ENCODE measurements at regions not wholly inside any gene's neighbourhood (a gene's known extent, or its start where the extent isn't known, plus 50 kb on each side); places are given as distances from the start of the nearest gene placed in this dataset.
"Not testable (repeated sequence)": the region's sequence is repeated elsewhere in the genome, so short reads cannot be mapped to it uniquely, and the experiment has no call there.

DNA sequence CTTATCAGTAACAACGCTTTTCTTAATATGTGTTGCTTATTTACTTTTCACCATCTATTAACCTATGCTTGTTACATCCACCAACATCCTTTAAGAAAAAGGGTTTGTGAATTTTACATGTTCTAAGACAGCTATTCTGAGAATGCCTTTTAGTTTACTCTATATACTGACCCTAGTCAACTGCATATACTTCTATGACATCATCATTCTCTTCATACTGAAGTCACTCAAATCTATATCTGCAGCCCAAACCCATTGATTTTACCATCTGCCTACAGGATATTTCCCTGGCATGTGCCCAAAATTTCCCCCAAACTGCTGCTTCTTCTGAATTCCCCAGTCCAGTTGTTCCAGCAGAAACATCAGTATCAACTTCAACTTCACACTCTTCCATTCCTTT is 94.6 kb upstream of the FAM204A start:
- DNase-seq (ENCODE audit: low read depth in 2 of 3, low spot score in 2 of 3): no peak

DNA sequence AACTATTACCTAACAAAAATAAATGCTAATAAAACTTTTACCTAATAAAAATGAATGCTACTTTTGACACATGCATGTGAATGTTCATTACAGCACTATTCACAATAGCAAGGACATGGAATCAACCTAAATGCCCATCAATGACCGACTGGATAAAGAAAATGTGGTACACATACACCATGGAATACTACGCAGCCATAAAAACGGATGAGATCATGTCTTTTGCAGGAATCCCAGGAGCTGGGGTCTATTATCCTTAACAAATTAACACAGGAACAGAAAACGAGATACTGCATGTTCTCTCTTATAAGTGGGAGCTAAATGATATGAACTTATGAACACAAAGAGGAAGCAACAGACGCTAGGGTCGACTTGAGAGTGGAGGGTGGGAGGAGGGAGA is 88.1 kb upstream of the FAM204A start:
- DNase-seq (ENCODE audit: low read depth in 2 of 3, low spot score in 2 of 3): no peak

DNA sequence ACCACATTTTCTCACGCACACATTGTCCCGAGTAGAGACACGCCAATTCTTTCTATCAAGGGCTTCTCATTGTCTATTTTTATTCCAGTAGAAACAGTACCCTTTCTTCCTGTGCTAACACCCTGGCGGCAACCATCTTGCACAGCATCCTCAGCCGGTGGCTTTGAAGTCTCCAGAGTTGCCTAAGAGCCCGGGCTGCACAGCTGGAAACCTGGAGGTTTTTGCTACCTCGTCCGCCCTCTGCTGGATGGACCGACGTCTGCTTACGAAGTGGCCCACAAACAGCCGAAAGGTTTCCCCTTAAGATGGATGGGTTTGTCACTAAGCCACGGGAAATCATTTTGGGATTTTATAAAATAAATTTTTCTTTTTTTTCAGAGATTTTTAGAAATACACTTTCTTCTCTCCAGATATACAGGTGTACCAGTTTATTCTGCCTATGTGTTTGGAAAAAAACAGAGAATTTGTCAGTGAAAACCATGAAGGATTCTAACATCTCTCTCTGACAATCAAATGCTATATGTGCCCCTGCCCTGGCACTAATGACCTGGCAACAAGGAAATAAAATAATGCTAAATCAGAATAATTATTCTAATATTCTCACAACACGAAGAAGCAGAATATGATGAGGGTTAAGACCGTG is 81.8 kb upstream of the FAM204A start:
- peak; percentile 0 to 83 (median 78) for DNase-seq (ENCODE audit: low read depth in 2 of 3, low spot score in 2 of 3)

DNA sequence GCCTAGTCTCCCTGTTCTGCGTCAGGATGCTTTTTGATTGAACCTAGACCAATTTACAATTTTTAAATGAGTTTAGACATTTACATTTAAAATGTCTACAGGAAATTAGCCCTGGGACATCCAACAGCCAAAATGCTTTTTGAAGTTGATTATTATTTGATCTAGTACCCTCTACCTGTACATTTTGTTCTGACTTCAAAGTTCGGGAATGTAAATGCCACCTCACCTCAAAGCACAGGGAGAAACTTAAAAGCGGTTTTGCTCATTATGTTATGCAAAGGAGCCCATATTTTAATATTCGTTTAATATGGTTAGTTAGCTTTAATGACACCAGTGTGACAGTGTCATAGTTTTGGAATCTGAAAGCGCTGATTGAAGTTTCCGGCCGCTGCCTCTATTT is 80.1 kb upstream of the FAM204A start:
- no peak for DNase-seq (ENCODE audit: low read depth in 2 of 3, low spot score in 2 of 3)

- DNase-seq (ENCODE audit: low read depth in 2 of 3, low spot score in 2 of 3): not testable (repeated sequence)
Observed at GRCh38 chr10:118420049-118420448, 77.9 kb upstream of the FAM204A start.

- DNase-seq (ENCODE audit: low read depth in 2 of 3, low spot score in 2 of 3): no peak
Observed at GRCh38 chr10:118412932-118413331, 70.8 kb upstream of the FAM204A start.

GRCh38 chr10:118412132-118412760 is 70.1 kb upstream of the FAM204A start:
- no peak for DNase-seq (ENCODE audit: low read depth in 2 of 3, low spot score in 2 of 3)

DNA sequence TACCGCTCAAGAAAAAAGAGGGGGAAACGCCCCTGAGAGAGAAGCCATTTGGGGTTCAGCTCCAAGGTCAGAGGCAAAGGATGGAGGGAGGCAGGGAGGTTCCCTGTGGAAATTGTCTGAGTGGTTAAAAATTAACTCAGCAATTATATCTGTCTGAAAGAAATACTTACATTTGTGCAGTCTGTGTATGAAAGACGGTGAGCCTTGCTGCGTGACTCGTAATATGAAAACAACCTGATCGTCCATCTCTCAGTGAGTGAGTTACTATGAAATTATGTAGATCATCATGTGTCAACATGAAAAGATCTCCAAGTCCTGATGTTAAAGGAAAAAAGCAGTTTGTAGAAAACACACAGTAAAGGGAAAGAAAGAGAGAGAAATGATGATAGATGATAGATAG is 67.2 kb upstream of the FAM204A start:
- DNase-seq (ENCODE audit: low read depth in 2 of 3, low spot score in 2 of 3): no peak

DNA sequence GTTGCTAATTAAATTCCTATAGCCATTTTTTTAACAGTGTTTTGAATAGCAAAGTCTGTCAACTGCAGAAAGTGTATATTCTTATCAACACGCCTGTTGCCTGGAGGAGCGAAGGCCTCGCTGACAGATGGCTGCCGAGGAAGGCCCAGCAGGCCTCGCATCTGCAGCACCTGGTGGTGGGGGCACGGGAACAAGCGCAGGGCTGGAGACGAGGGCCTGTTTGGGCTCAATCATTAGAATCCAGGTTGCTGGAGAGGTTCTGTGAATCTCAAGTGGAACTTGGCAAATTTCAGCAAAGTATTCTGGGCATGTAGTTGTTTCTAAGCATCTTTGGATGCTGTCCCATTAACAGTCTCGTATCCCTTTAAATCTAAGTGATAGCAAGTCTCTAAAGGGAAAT is 66.1 kb upstream of the FAM204A start:
- DNase-seq (ENCODE audit: low read depth in 2 of 3, low spot score in 2 of 3): no peak

DNA sequence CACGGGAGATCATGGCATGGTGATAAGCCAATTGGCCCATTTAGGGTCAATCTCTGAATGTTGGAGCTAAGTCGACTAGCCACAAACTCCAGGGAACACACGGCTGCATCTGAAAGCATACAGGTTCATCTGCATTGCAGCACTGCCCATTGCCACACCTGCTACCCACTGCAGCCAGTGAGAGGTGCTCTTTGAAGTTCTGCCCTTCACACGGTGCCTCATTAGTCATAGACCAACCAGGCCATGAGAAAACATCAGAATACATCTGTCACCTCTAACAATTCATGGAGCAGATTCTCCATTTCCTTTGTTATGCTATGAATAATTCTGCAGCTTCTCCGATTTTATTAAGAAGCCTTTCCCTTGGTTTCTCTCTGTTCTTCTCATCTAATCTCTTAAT is 65.7 kb upstream of the FAM204A start:
- no peak for DNase-seq (ENCODE audit: low read depth in 2 of 3, low spot score in 2 of 3)

DNA sequence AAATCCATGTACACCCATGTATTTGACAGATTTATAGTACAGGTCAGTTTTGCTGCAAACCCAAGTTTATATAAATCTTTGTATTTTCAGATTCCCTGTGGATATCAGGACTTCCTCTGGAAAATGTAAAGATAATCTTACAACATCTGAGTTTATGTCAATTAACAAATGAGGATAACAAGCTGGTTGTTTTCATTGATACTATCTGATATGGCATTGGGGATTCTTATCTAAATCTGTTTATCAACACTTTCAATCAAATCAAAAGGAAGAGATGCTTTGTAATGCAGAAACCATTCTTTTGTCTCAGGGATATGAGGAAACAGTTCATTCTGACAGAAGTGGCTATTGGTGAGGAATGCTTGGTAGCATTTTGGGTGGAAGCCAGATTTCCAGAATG is 64.9 kb upstream of the FAM204A start:
- DNase-seq (ENCODE audit: low read depth in 2 of 3, low spot score in 2 of 3): no peak

GRCh38 chr10:118405928-118406327 is 63.8 kb upstream of the FAM204A start:
- no peak for DNase-seq (ENCODE audit: low read depth in 2 of 3, low spot score in 2 of 3)

GRCh38 chr10:118403967-118404366 is 61.8 kb upstream of the FAM204A start:
- no peak for DNase-seq (ENCODE audit: low read depth in 2 of 3, low spot score in 2 of 3)

GRCh38 chr10:118401708-118402193 is 59.6 kb upstream of the FAM204A start:
- no peak for DNase-seq (ENCODE audit: low read depth in 2 of 3, low spot score in 2 of 3)

DNA sequence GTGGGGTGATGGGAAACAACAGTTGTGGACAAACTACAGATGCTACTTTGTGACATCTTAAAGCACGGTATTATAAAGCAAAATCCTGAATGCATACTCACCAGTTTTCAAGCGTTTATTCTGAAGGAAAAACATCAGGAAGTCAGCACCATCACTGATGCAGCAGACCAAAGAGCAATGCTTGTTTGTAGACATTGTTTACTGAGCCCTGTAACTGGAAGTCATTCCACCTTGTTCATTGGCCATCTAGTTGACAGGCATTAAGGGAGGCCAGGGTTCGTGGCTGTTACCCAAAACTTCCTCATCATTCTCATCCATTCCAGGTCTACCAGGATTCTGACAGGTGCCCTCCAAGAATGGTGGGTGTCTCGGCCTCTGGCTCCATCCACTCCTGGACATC is 55.3 kb upstream of the FAM204A start:
- no peak for DNase-seq (ENCODE audit: low read depth in 2 of 3, low spot score in 2 of 3)

- DNase-seq (ENCODE audit: low read depth in 2 of 3, low spot score in 2 of 3): no peak
Observed at GRCh38 chr10:118395947-118396346, 53.8 kb upstream of the FAM204A start.

DNA sequence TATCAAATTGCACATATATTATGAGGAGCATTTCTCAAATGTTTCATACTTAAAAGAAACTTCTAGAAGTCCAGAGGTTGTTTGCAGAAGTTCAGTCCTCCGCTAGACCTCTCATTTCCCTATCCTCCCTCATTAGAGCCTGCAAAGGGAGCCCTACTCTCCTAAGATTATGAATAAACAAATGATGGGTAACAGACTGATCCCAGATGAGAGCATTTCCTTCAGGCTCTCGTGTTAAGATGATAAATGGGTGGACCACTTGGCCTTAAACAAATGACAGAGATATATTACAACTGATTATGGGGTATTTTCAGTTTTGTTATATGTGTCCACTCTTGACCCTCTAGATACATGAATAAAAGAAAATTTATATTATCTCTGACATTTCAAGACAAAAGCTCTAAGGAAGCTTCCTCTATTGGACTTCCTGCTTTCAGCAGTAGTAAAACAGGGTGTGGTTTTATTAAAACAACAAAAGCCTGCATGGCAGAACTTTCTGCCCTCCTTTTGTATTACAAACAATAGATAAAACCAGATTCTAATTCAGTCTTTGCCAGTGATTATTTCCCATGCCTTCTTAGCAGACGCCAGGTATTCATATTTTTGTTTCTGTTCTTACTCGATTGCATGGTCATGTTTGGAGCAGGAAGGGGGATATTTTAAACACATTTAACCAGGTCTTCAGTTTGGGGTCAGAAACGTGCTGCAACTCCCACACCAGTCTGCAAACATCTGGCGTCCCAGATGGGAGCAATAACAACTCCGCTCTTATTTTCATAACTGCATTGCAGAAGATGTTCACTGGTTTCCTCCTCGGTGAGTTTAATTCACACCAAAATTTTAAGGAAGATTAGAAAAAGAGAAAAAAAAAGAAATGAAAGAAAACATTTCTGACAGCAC is 52.4 kb upstream of the FAM204A start:
- peak in 1 of 3 donors; percentile 0 for DNase-seq (ENCODE audit: low read depth in 2 of 3, low spot score in 2 of 3)

DNA sequence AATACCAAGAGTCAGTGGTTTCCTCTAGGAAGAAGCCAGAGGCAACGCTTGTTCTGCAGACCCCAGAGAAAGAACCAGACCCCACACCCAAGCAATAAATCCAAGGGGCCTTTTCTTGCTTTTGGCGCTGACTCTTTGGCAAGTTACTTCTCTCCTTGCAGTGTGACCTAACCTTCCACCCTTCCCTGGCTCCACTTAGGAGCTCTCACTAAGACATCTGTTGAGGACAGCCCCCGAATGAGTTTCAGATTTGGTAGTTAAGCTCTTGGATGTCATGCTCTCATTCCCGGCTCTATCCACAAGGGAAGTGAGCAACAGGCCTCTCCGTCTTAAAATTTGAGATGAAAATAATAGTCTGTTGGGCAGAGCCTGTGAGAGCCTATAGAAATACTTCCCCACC is 50.6 kb upstream of the FAM204A start:
- DNase-seq (ENCODE audit: low read depth in 2 of 3, low spot score in 2 of 3): no peak
